ENCODE measurements at regions not wholly inside any gene's neighbourhood (a gene's known extent, or its start where the extent isn't known, plus 50 kb on each side); places are given as distances from the start of the nearest gene placed in this dataset.

GRCh38 chr10:3592424-3592823, 192.6 kb downstream of the KLF6 start:
- 80 to 82% methylated on average over 7 of the region's 7 CpGs for WGBS, 2 donors
- Histone ChIP-seq H3K4me1 (no peaks in the 10 kb centered on the region), H3K27me3 (no peaks in the 10 kb centered on the region), H3K36me3 (no peaks in the 10 kb centered on the region), H3K4me3 (no peak overlapping the region), H3K27ac (no peak overlapping the region), H3K9me3 (no peaks in the 10 kb centered on the region)
- TF ChIP-seq POLR2A (IDR thresholded peaks at IDR 0.05) = no peak
- no peak for TF ChIP-seq CTCF (IDR thresholded peaks at IDR 0.05)
- intact Hi-C loops (cut with DNase I) = no loop called here
- no peak for DNase-seq

- intact Hi-C loops (cut with DNase I) = no loop called here
- no peaks in the 10 kb centered on the region for H3K36me3 ChIP-seq
- TF ChIP-seq CTCF (IDR thresholded peaks at IDR 0.05) (no peak), POLR2A (IDR thresholded peaks at IDR 0.05) (no peak)
- no peak overlapping the region for H3K27ac ChIP-seq
- no peaks in the 10 kb centered on the region for H3K27me3 ChIP-seq
- H3K4me1 ChIP-seq = no peaks in the 10 kb centered on the region
- DNase-seq = no peak
- no peaks in the 10 kb centered on the region for H3K9me3 ChIP-seq
- H3K4me3 ChIP-seq = no peak overlapping the region
- 86 to 91% methylated on average over 7 of the region's 7 CpGs for WGBS, 2 donors
Observed at GRCh38 chr10:3588816-3589215, 196.2 kb downstream of the KLF6 start.

GRCh38 chr10:3588346-3588745, 196.7 kb downstream of the KLF6 start:
- Histone ChIP-seq H3K27ac (no peak overlapping the region), H3K4me1 (no peaks in the 10 kb centered on the region), H3K4me3 (no peak overlapping the region), H3K36me3 (no peaks in the 10 kb centered on the region), H3K27me3 (no peaks in the 10 kb centered on the region), H3K9me3 (no peaks in the 10 kb centered on the region)
- DNase-seq = no peak
- intact Hi-C loops (cut with DNase I) = no loop called here
- WGBS, 2 donors = 78 to 84% methylated on average over 7 of the region's 7 CpGs
- TF ChIP-seq POLR2A (IDR thresholded peaks at IDR 0.05) = no peak
- TF ChIP-seq CTCF (IDR thresholded peaks at IDR 0.05) = no peak

GRCh38 chr10:3584926-3585784, 199.9 kb downstream of the KLF6 start:
- Histone ChIP-seq H3K27ac (no peak overlapping the region), H3K27me3 (no peaks in the 10 kb centered on the region), H3K4me3 (no peak overlapping the region), H3K4me1 (no peaks in the 10 kb centered on the region), H3K9me3 (no peaks in the 10 kb centered on the region), H3K36me3 (no peaks in the 10 kb centered on the region)
- intact Hi-C loops (cut with DNase I) = no loop called here
- TF ChIP-seq POLR2A (IDR thresholded peaks at IDR 0.05) (no peak), CTCF (IDR thresholded peaks at IDR 0.05) (no peak)
- WGBS, 2 donors = 77 to 90% methylated on average over 12 to 19 of the region's 22 CpGs
- no peak for DNase-seq

GRCh38 chr10:3580565-3580964, 204.4 kb downstream of the KLF6 start:
- Histone ChIP-seq H3K4me3 (no peak overlapping the region), H3K36me3 (no peaks in the 10 kb centered on the region), H3K4me1 (no peaks in the 10 kb centered on the region), H3K9me3 (no peaks in the 10 kb centered on the region), H3K27ac (no peak overlapping the region), H3K27me3 (no peaks in the 10 kb centered on the region)
- intact Hi-C loops (cut with DNase I) = no loop called here
- 87 to 92% methylated on average over 7 to 8 of the region's 8 CpGs for WGBS, 2 donors
- no peak for DNase-seq
- TF ChIP-seq POLR2A (IDR thresholded peaks at IDR 0.05) (no peak), CTCF (IDR thresholded peaks at IDR 0.05) (no peak)
